OCI-LY3 (cell line): ENCODE measurements at regions not wholly inside any gene's neighbourhood (a gene's known extent, or its start where the extent isn't known, plus 50 kb on each side); places are given as distances from the start of the nearest gene placed in this dataset.

Experiments used
- H2AFZ ChIP-seq: fragments of 200-600, 300-600 bp; shearing (Covaris generic); 2 replicates; pipeline ENCODE4 v1.6.0; 2014; ENCODE audit warnings: antibody characterized with exemption, low read depth, low read length
- H3K27ac ChIP-seq: fragments of 200-600, 300-600 bp; sonication (generic); 2 replicates; pipeline ENCODE4 v1.5.1; 2014; ENCODE audit warnings: mild to moderate bottlenecking, low read length, moderate library complexity, mixed read lengths
- H3K27me3 ChIP-seq: fragments of 200-600, 300-600 bp; sonication (generic); 2 replicates; pipeline ENCODE4 v1.6.1; 2014; ENCODE audit warnings: low read depth, low read length, mixed read lengths
- H3K36me3 ChIP-seq: fragments of 200-600, 300-600 bp; sonication (generic); replicated peaks from 2 replicates; pipeline ENCODE3; 2014; ENCODE audit warnings: low read depth, low read length, mixed read lengths
- H3K4me1 ChIP-seq: fragments of 300-600, 200-600 bp; sonication (generic); 2 replicates; pipeline ENCODE4 v1.6.1; 2014; ENCODE audit warnings: low read length, mixed read lengths
- H3K4me2 ChIP-seq: fragments of 200-600, 300-600 bp; sonication (generic); 2 replicates; pipeline ENCODE4 v1.6.1; 2014; ENCODE audit warnings: low read length, mixed read lengths
- H3K4me3 ChIP-seq: fragments of 300-600, 200-600 bp; sonication (generic); 2 replicates; pipeline ENCODE4 v1.5.1; 2014; ENCODE audit warnings: antibody characterized with exemption, mild to moderate bottlenecking, low read length, moderate library complexity
- H3K79me2 ChIP-seq: fragments of 300-600, 200-600 bp; shearing (Covaris generic); 2 replicates; pipeline ENCODE4 v1.6.1; 2014; ENCODE audit warnings: mild to moderate bottlenecking, low read length, mixed read lengths
- H3K9ac ChIP-seq: fragments of 300-600, 200-600 bp; shearing (Covaris generic); 2 replicates; pipeline ENCODE4 v1.6.0; 2014; ENCODE audit warnings: mild to moderate bottlenecking, low read length, moderate library complexity
- H3K9me3 ChIP-seq: fragments of 200-600, 300-600 bp; shearing (Covaris generic); 2 replicates; pipeline ENCODE4 v1.6.1; 2014; ENCODE audit warnings: low read length, mixed read lengths; ENCODE audit not compliant: insufficient read depth
- H4K20me1 ChIP-seq: fragments of 200-600, 300-600 bp; sonication (generic); 2 replicates; pipeline ENCODE4 v1.6.1; 2016; ENCODE audit warnings: low read length, mixed read lengths; ENCODE audit not compliant: insufficient read depth
- CTCF ChIP-seq: fragments of 200-600, 300-600 bp; sonication (generic); IDR thresholded peaks from 2 replicates; pipeline ENCODE4 v1.5.1; 2014; ENCODE audit warnings: antibody characterized with exemption, low read length, low read depth
- EZH2phosphoT487 ChIP-seq: fragments of 200-600 bp; shearing (Covaris generic); IDR thresholded peaks from 2 replicates; pipeline ENCODE4 v1.6.1; 2018; ENCODE audit warnings: antibody characterized with exemption, mixed run types, low read depth

GRCh38 chr6:19731282-19731681 is 105.9 kb upstream of the ID4 start:
- Histone ChIP-seq H3K9me3 (no peaks in the 10 kb centered on the region), H3K4me1 (no peaks in the 10 kb centered on the region), H4K20me1 (no peaks in the 10 kb centered on the region), H3K4me3 (no peak overlapping the region), H3K9ac (no peak overlapping the region), H3K79me2 (no peaks in the 10 kb centered on the region), H3K27ac (no peak overlapping the region), H3K27me3 (no peaks in the 10 kb centered on the region), H3K4me2 (no peak overlapping the region), H3K36me3 (no peaks in the 10 kb centered on the region), H2AFZ (no peak overlapping the region)
- no peak for TF ChIP-seq EZH2phosphoT487
- TF ChIP-seq CTCF, result no peak

GRCh38 chr6:19734061-19734460 is 103.1 kb upstream of the ID4 start:
- Histone ChIP-seq H3K27ac (no peak overlapping the region), H3K4me1 (no peaks in the 10 kb centered on the region), H3K4me2 (no peak overlapping the region), H4K20me1 (no peaks in the 10 kb centered on the region), H3K9me3 (no peaks in the 10 kb centered on the region), H3K9ac (no peak overlapping the region), H3K36me3 (no peaks in the 10 kb centered on the region), H3K79me2 (no peaks in the 10 kb centered on the region), H3K4me3 (no peak overlapping the region), H3K27me3 (no peaks in the 10 kb centered on the region), H2AFZ (no peak overlapping the region)
- no peak for TF ChIP-seq CTCF
- TF ChIP-seq EZH2phosphoT487, result no peak

GRCh38 chr6:19734519-19734918 is 102.7 kb upstream of the ID4 start:
- no peak overlapping the region for H3K9ac ChIP-seq
- H2AFZ ChIP-seq, result no peak overlapping the region
- no peaks in the 10 kb centered on the region for H3K79me2 ChIP-seq
- no peak overlapping the region for H3K27ac ChIP-seq
- no peaks in the 10 kb centered on the region for H3K9me3 ChIP-seq
- no peaks in the 10 kb centered on the region for H4K20me1 ChIP-seq
- H3K4me3 ChIP-seq, result no peak overlapping the region
- TF ChIP-seq EZH2phosphoT487, result no peak
- TF ChIP-seq CTCF, result no peak
- H3K4me1 ChIP-seq, result no peaks in the 10 kb centered on the region
- no peaks in the 10 kb centered on the region for H3K27me3 ChIP-seq
- H3K4me2 ChIP-seq, result no peak overlapping the region
- no peaks in the 10 kb centered on the region for H3K36me3 ChIP-seq

GRCh38 chr6:19736066-19736465 is 101.1 kb upstream of the ID4 start:
- H3K4me1 ChIP-seq, result no peaks in the 10 kb centered on the region
- TF ChIP-seq EZH2phosphoT487 (no peak), CTCF (no peak)
- no peaks in the 10 kb centered on the region for H3K27me3 ChIP-seq
- no peak overlapping the region for H3K9ac ChIP-seq
- no peak overlapping the region for H3K4me2 ChIP-seq
- H3K4me3 ChIP-seq, result no peak overlapping the region
- H3K36me3 ChIP-seq, result no peaks in the 10 kb centered on the region
- no peaks in the 10 kb centered on the region for H3K79me2 ChIP-seq
- H3K9me3 ChIP-seq, result no peaks in the 10 kb centered on the region
- no peaks in the 10 kb centered on the region for H4K20me1 ChIP-seq
- no peak overlapping the region for H2AFZ ChIP-seq
- H3K27ac ChIP-seq, result no peak overlapping the region
